ENCODE measurements at regions not wholly inside any gene's neighbourhood (a gene's known extent, or its start where the extent isn't known, plus 50 kb on each side); places are given as distances from the start of the nearest gene placed in this dataset.
"Not testable (repeated sequence)": the region's sequence is repeated elsewhere in the genome, so short reads cannot be mapped to it uniquely, and the experiment has no call there.

- no peak overlapping the region for H3K4me3 ChIP-seq (ENCODE audit: low read depth, low read length)
- TF ChIP-seq CTCF (IDR thresholded peaks at IDR 0.05; ENCODE audit: insufficient read depth, low read depth, low read length, missing control alignments) = no peak
- no peak for DNase-seq (ENCODE audit: low read depth)
Observed at GRCh38 chr5:36395260-36395659, 93.6 kb upstream of the RANBP3L start.

GRCh38 chr5:36395947-36396346, 94.2 kb upstream of the RANBP3L start:
- not testable (repeated sequence) for H3K4me3 ChIP-seq (ENCODE audit: low read depth, low read length)
- peak; percentile 9 for DNase-seq (ENCODE audit: low read depth)

GRCh38 chr5:36396640-36397039, 94.9 kb upstream of the RANBP3L start:
- no peak overlapping the region for H3K4me3 ChIP-seq (ENCODE audit: low read depth, low read length)
- TF ChIP-seq CTCF (IDR thresholded peaks at IDR 0.05; ENCODE audit: insufficient read depth, low read depth, low read length, missing control alignments) = no peak
- no peak for DNase-seq (ENCODE audit: low read depth)

GRCh38 chr5:36397901-36398536, 96.3 kb upstream of the RANBP3L start:
- DNase-seq (ENCODE audit: low read depth) = no peak
- no peak for TF ChIP-seq CTCF (IDR thresholded peaks at IDR 0.05; ENCODE audit: insufficient read depth, low read depth, low read length, missing control alignments)

GRCh38 chr5:36402512-36402906, 100.8 kb upstream of the RANBP3L start:
- H3K4me3 ChIP-seq (ENCODE audit: low read depth, low read length) = no peak overlapping the region
- TF ChIP-seq CTCF (IDR thresholded peaks at IDR 0.05; ENCODE audit: insufficient read depth, low read depth, low read length, missing control alignments) = no peak
- no peak for DNase-seq (ENCODE audit: low read depth)

More at GRCh38 chr5:36397901-36398536, 96.3 kb upstream of the RANBP3L start:
- no peak overlapping the region for H3K4me3 ChIP-seq (ENCODE audit: low read depth, low read length)

GRCh38 chr5:36403632-36404311, 102.1 kb upstream of the RANBP3L start:
- DNase-seq (ENCODE audit: low read depth) = no peak
- no peak overlapping the region for H3K4me3 ChIP-seq (ENCODE audit: low read depth, low read length)
- no peak for TF ChIP-seq CTCF (IDR thresholded peaks at IDR 0.05; ENCODE audit: insufficient read depth, low read depth, low read length, missing control alignments)

GRCh38 chr5:36406023-36406422, 104.3 kb upstream of the RANBP3L start:
- H3K4me3 ChIP-seq (ENCODE audit: low read depth, low read length) = no peak overlapping the region
- TF ChIP-seq CTCF (IDR thresholded peaks at IDR 0.05; ENCODE audit: insufficient read depth, low read depth, low read length, missing control alignments) = no peak
- DNase-seq (ENCODE audit: low read depth) = no peak
